HG03135 (cell line): ENCODE measurements at regions not wholly inside any gene's neighbourhood (a gene's known extent, or its start where the extent isn't known, plus 50 kb on each side); places are given as distances from the start of the nearest gene placed in this dataset.
"Not testable (repeated sequence)": the region's sequence is repeated elsewhere in the genome, so short reads cannot be mapped to it uniquely, and the experiment has no call there.

Experiments used
- ATAC-seq: cut with Tn5 transposase; IDR thresholded peaks from one replicate; pipeline ENCODE4 v1.9.1; 2021; ENCODE audit warnings: mild to moderate bottlenecking, moderate library complexity; ENCODE audit not compliant: unreplicated experiment

DNA sequence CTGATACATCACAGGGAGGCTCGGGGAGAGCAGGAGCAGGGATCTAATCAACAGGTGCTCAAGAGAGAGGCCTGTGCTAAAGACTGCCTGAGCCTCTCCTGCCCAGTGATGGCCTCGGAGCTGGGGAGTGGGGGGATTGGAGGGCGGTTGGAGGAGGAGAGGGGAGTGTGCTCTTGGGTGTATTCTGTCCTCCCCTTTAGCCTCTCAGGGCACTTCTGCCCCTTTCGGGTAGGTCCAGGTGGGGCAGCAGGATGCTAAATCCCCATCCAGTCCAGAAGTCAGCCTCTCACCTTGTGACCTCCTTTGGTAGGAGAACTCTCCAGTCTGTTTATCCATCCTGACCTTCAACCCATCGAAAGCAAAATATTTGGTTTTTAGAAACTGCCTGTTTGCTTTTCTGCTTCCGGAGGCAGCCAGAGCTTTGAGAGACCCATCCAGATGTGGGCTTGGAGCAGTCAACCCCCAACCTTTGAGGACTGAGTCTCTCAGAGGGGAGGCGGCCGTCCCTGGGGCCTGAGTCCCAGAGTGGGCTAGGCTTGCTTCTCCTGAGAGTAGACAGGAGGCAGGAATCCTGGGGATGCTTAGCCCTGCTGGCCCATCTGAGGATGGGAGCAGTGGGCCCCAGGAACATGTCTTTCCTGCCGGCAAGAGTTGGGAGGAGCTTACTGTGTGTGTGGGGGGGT, 105.2 kb upstream of the SYT13 start:
- ATAC-seq = no peak

DNA sequence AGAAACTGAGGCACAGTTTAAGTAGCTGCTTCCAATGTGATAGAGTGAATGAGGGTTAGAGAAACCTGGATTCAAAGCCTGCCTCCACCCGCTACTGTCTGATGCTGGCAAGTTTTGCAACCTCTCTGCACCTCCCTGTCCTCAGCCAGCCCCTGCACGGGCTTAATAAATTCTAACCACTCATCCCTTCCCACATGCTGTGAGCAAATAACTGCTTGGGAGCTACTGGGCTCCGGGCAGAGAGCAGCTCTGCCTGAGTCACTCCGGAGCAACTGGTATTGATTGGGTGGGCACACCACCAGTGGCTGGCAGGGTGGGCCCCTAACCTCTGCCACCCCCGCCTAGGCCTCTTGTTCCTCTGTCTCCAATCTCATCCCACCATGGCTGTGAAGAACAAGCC, 104.3 kb upstream of the SYT13 start:
- ATAC-seq = no peak

GRCh38 chr11:45388472-45388871, 102.3 kb upstream of the SYT13 start:
- ATAC-seq = no peak

GRCh38 chr11:45387885-45388284, 101.7 kb upstream of the SYT13 start:
- ATAC-seq = not testable (repeated sequence)

DNA sequence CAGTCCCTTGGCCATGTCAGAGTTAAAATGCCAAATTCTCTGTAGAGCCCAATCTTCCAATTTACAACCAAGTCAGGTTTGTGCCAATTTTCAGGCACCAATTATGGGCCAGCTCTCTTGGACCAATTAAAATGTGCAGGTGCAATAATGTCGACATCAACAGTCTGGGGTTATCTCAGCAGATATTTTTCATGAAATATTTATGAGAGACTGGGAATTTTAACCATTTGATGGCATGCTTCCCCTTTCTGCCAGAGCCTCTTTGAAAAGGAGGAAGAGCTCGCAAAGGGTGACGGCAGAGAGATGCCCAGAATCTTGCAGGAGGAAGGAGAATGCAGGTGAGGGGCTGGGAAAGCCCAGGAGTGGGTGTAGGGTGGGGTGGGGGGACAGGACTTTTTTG, 100.8 kb upstream of the SYT13 start:
- ATAC-seq = no peak

DNA sequence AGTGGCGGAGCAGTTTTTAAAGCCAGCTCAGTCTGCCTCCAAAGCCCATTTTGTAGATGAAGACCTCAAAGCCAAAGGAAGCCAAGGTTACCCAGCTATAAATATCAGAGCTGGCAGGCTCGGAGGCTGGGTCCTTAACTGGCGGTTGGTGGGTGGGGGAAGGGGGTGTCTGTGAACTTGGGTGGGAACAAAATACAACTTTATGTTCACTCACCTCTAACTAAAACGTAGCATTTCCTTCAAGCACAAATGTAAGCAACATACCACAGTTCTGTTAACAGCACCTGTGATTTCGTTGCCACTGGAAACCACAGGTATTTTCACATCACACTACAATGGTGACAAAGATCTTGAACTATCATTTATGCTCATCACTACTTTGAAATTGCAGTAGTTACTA, 99.7 kb upstream of the SYT13 start:
- ATAC-seq = no peak

DNA sequence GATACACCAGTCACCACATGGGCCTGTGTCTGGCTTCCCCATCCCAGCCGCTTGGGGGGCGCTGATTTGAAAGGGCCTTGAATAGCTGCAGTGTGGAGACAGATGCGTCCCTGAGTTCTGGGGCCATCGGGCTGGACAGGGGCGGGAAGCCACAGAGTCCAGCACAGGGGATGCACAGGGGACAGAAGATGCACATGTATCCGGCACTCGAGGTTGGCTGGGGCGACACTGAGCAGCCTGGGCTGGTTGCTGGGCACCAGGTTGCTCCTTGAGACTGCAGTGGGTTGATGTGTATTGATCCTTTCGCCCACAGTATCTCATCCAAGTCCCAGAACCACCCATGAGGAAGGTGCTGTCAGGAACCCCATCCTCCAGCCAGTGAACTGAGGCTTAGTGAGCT, 99.3 kb upstream of the SYT13 start:
- ATAC-seq = no peak

GRCh38 chr11:45384711-45385241, 98.6 kb upstream of the SYT13 start:
- no peak for ATAC-seq

- ATAC-seq = no peak
Measured at GRCh38 chr11:45384016-45384415, 97.9 kb upstream of the SYT13 start.

GRCh38 chr11:45383224-45383623, 97.1 kb upstream of the SYT13 start:
- ATAC-seq = no peak

DNA sequence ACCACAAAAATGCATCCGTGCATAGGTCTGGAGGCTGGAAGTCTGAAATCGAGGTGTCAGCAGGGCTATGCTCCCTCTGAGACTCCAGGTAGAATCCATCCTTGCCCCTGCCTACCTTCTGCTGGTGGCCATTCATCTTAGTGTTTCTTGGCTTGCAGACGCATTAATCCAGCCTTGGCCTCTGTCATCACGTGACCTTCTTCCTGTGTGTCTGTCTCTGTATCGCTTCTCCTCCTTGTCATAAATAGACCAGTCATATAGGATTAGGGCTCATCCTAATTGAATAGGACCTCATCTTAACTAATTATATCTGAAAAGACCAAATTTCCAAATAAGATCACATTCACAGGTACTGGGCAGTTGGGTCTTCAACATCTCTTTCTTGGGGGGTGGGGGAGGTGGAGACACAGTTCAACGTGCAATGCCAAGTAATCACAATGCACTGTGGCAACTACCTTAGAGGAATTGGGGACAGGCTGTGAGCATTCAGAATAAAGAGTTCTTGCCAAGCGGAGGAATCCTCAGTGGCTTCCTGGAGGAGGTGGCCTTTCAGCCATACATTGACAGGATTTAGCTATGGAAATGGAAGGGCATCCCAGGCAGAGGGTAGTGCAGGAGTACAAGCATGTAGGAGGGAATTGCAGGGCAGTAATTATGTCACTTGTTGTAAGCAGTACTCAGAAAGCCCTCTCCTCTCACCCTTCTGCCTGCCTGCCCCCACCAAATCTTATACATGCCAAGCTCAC, 96.2 kb upstream of the SYT13 start:
- ATAC-seq = no peak

DNA sequence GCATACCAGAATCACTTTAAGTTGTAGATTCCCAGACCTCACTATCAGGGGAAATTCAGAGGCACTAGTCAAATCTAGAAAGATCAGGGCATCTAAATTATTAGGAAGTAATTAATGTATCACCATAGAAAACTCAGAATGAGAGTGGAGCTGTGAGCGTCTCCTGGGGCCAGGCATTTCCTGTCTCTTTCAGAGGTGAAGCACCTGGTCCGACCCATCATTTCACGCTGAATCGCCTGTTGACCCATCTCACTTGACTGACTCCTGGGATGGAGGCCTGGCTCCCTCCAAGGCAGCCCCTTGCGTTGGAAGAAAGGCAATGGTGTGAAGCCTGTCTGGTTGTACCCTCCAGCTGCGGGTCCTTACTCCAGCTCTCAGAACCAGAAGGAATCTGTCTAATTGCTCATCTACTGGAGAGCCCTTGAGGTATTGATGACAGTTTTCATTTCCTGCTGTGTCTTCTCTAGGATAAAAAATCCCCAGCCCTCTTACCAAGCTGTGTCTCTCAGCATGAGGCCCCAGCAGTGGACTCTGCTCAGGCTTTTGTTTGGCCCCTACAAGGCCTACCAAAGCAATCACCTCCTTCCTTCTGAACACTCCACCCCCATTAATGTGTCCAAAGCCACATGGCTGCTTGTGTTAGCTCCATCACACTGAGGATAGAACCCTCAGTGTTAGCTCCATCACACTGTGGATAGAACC, 93.2 kb upstream of the SYT13 start:
- no peak for ATAC-seq

- no peak for ATAC-seq
Measured at GRCh38 chr11:45378516-45378915, 92.4 kb upstream of the SYT13 start.

GRCh38 chr11:45374653-45375059, 88.5 kb upstream of the SYT13 start:
- ATAC-seq = no peak

DNA sequence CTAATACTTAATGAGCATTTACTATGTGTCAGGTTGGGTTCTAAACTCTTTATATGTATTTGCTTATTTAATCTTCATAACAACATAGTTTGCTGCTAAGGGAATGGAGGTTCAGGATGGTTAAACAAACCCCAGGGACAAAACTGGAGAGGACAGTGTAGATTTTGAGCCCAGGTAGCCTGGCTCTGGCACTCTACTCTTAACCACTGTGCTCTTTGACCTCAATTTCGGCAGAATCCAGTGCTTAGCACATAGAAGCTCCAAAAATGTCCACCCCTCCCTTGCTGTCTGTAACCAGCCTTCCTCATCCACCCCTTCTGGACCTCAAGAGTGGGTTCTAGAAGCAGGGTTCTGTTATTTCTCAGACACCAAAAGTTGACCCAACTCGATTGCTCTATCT, 88.0 kb upstream of the SYT13 start:
- no peak for ATAC-seq

DNA sequence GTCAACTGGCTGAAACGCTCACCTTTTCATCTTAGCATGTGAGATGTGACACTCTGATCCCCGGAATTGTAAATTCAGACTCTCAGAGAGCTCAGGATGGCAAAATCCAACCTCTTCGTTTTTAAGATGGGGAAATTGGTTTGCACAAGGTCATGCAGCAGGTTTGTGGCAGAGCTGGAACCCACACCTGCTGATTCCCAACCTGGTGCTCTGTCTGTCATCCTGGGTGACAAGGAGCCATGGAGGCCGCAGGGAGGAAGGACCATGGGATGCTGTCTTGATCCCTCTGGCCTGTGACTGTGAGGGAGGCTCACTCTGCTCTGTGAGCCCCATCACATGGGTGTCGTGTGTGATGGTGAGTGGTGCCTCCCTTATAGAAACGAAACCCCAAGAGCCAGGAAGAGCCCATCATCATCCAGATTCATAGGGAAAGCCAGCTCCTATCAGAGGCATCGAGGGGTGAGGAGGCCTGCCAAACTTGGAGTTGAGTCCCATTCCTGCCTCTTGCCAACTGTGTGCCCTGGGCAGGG, 87.4 kb upstream of the SYT13 start:
- no peak for ATAC-seq

GRCh38 chr11:45372414-45372813, 86.3 kb upstream of the SYT13 start:
- ATAC-seq = not testable (repeated sequence)

DNA sequence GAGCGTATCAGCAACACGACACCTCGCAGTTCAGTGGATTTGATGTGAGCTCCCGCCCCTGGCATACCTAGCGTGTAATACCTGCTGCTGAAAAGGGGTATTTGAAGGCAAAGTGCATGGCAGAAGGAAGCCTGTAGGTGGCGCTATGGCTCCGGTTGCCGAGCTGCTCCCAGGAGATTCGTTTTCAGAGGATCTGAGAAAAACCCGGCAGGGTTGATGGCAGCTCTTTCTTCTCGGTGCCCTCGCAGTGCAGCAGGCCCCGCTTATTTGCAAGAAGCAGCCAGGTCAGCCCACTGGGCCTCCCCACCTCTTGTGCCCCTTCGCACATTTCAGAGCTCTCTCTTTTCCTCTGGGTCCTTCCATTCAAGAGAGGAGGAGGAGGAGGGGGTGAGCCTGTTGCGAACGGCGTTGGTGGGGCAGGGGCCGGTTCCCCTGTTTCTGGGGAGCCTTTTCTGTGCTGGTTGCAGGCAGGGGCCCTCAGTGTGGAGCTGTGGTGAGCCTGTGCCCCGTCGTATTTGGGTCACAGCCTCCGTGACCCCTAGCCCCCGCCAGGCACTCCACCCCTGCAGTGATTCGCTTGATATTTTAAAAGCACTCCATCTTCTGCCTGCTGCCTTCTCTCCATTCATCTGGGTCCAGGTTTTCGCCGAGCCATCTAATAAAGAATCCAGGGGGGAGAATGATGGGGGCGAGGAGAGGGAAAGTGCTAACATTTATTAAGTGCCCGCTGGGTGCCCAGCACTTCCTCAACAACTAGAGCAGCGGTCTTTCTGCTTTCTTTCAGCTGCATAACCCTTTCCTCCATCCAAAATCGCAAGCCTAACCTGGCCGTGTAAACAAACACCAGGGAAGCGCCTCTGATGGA, 85.3 kb upstream of the SYT13 start:
- no peak for ATAC-seq

- no peak for ATAC-seq
Measured at GRCh38 chr11:45369313-45369712, 83.2 kb upstream of the SYT13 start.

DNA sequence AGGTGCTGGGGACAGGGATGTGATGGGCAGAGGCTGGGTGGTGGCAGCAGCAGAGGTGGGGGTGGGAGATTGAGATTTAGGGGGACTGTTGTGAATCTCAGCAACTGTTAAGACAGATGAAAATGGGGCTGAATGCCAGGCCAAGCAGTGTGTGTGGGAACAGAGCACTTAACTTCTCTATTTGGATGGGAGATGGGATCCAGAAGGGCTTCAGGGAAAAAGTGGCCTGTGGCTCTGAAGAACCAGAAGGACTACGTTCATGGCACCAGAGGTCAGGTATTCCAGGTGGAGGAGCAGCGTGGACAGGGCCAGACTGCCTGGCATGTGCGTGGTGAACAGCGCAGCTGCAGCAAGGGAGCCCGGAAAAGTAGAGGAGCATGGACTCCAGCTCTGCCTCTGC, 82.6 kb upstream of the SYT13 start:
- no peak for ATAC-seq
